OCI-M1 (cell line): ENCODE measurements at regions not wholly inside any gene's neighbourhood (a gene's known extent, or its start where the extent isn't known, plus 50 kb on each side); places are given as distances from the start of the nearest gene placed in this dataset.

ENCODE experiments used
- DNase-seq: peaks from one replicate; lab custom pipeline; 2025; lab: John Stamatoyannopoulos, UW

- no peak for DNase-seq
Measured at GRCh38 chr2:138441916-138442315, 59.7 kb upstream of the SPOPL start.

- DNase-seq = no peak
Measured at GRCh38 chr2:138444411-138444810, 57.2 kb upstream of the SPOPL start.

- no peak for DNase-seq
Measured at GRCh38 chr2:138445227-138445626, 56.3 kb upstream of the SPOPL start.

- no peak for DNase-seq
Measured at GRCh38 chr2:138446043-138446442, 55.5 kb upstream of the SPOPL start.

GRCh38 chr2:138447889-138448570 lies 53.5 kb upstream of the SPOPL start:
- DNase-seq = no peak
